CD4-positive, alpha-beta T cell treated with Interleukin-15 for 4 hours (primary cell): ENCODE measurements at regions not wholly inside any gene's neighbourhood (a gene's known extent, or its start where the extent isn't known, plus 50 kb on each side); places are given as distances from the start of the nearest gene placed in this dataset.
"Not testable (repeated sequence)": the region's sequence is repeated elsewhere in the genome, so short reads cannot be mapped to it uniquely, and the experiment has no call there.

Source experiments
- DNase-seq: peaks from one replicate; pipeline ENCODE4 v3.0.0-alpha.2; 2020; ENCODE audit warnings: low spot score

- no peak for DNase-seq
Observed at GRCh38 chr9:745761-746380, 95.6 kb upstream of the DMRT1 start.

- no peak for DNase-seq
Observed at GRCh38 chr9:746661-747434, 94.6 kb upstream of the DMRT1 start.

GRCh38 chr9:747567-747966 lies 93.9 kb upstream of the DMRT1 start:
- no peak for DNase-seq

GRCh38 chr9:748861-749497 lies 92.5 kb upstream of the DMRT1 start:
- no peak for DNase-seq

- DNase-seq: peak; percentile 17
Observed at GRCh38 chr9:749716-750115, 91.8 kb upstream of the DMRT1 start.

GRCh38 chr9:750249-750967 lies 91.1 kb upstream of the DMRT1 start:
- DNase-seq: no peak

- no peak for DNase-seq
Observed at GRCh38 chr9:751137-752051, 90.1 kb upstream of the DMRT1 start.

- DNase-seq: no peak
Observed at GRCh38 chr9:752201-752600, 89.3 kb upstream of the DMRT1 start.

GRCh38 chr9:752681-753200 lies 88.8 kb upstream of the DMRT1 start:
- no peak for DNase-seq

- not testable (repeated sequence) for DNase-seq
Observed at GRCh38 chr9:753734-754133, 87.8 kb upstream of the DMRT1 start.

GRCh38 chr9:754150-754931 lies 87.2 kb upstream of the DMRT1 start:
- no peak for DNase-seq

- DNase-seq: no peak
Observed at GRCh38 chr9:755454-756381, 85.8 kb upstream of the DMRT1 start.

- no peak for DNase-seq
Observed at GRCh38 chr9:757246-757881, 84.1 kb upstream of the DMRT1 start.

- DNase-seq: no peak
Observed at GRCh38 chr9:758146-758545, 83.4 kb upstream of the DMRT1 start.

GRCh38 chr9:759541-759940 lies 82.0 kb upstream of the DMRT1 start:
- no peak for DNase-seq

GRCh38 chr9:759983-760736 lies 81.3 kb upstream of the DMRT1 start:
- no peak for DNase-seq

GRCh38 chr9:761176-761792 lies 80.2 kb upstream of the DMRT1 start:
- no peak for DNase-seq
